Uterus (tissue), 3 donors: ENCODE measurements at regions not wholly inside any gene's neighbourhood (a gene's known extent, or its start where the extent isn't known, plus 50 kb on each side); places are given as distances from the start of the nearest gene placed in this dataset.

Source experiments
- DNase-seq, 2 donors: peaks; one replicate each; pipeline ENCODE4 v3.0.0-alpha.2; 2019 to 2020
- H3K27ac ChIP-seq, 2 donors: fragments of 200-600 bp; sonication (generic); 1 replicate in 1 of 2; 2 replicates in 1 of 2; pipeline ENCODE4 v1.5.1; 2016 to 2018
- H3K27me3 ChIP-seq, 2 donors: fragments of 200-600 bp; sonication (generic); one replicate each; pipeline ENCODE4 v1.5.1; 2018 to 2019; ENCODE audit warnings: control low read depth in 1 of 2
- H3K36me3 ChIP-seq, 2 donors: fragments of 200-600 bp; sonication (generic); one replicate each; pipeline ENCODE4 v1.5.1; 2019; ENCODE audit warnings: control low read depth in 1 of 2
- H3K4me1 ChIP-seq, 2 donors: fragments of 200-600 bp; sonication (generic); one replicate each; pipeline ENCODE4 v1.5.1; 2018 to 2019; ENCODE audit warnings: control low read depth in 1 of 2
- H3K4me3 ChIP-seq, 2 donors: fragments of 200-600 bp; sonication (generic); 1 replicate in 1 of 2; 2 replicates in 1 of 2; pipeline ENCODE4 v1.5.1; 2018 to 2019; ENCODE audit warnings: mild to moderate bottlenecking in 1 of 2
- H3K9me3 ChIP-seq, 2 donors: fragments of 200-600 bp; sonication (generic); one replicate each; pipeline ENCODE4 v1.5.1; 2019; ENCODE audit warnings: control low read depth in 1 of 2
- POLR2A ChIP-seq, 2 donors: fragments of 450-650 bp; IDR thresholded peaks; one replicate each; pipeline ENCODE4 v1.6.1; 2016; ENCODE audit warnings: antibody characterized with exemption in 2 of 2, mild to moderate bottlenecking in 1 of 2, moderate library complexity in 1 of 2
- intact Hi-C: fragments of 100-400 bp; cut with DNase I; formaldehyde crosslinking; loops from one replicate; pipeline ENCODE4 v1.15.1; 2023; ENCODE audit warnings: low total_unique reads
- TF ChIP-seq, protein P1 (sequence below), 4 experiments: fragments of 200-600 bp in 2 of 4; fragments of 450-650 bp in 2 of 4; sonication (generic) in 2 of 4; IDR thresholded peaks; one replicate each; pipeline ENCODE4 v1.5.1; 2016 to 2019; ENCODE audit warnings: antibody characterized with exemption in 4 of 4, mild to moderate bottlenecking in 2 of 4, moderate library complexity in 1 of 4
- donor health status: DM: yes; HTN: yes; CAD: no.

DNA sequence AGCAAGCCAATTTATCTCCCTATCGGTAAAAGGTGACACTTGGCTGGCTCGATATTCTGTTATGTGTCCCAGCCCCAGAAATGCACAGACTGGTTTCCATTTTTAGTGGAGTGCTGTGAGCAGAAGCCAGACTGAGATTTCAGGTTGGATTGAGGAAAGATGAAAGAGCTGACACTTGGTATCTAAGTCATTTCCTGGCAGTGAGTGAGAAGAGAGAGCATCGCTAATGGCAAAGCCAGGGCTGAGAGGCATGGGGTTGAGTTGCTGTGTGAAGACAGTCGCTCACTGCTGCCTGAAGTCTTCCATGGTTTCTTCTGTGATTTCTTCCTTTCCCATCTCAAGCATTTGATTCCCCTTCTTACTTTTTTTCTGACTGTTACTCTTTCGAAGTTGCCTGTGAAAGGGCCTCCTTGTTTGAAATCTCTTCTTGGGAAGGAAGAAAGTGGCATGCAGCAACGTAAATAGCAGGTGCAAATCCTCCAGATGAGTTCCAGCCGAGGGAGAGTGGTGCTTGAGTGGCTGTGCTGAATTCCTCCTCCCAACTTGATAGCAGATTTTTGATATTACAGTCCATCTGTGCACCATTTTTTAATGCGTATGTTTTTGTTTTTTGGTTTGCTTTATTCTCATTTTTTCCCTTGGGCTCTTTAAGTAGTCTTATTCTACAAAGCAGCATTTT is 109.2 kb upstream of the LIMCH1 start:
- H3K27ac ChIP-seq = no peak overlapping the region
- intact Hi-C loops = no loop called here
- TF ChIP-seq, protein P1, sequence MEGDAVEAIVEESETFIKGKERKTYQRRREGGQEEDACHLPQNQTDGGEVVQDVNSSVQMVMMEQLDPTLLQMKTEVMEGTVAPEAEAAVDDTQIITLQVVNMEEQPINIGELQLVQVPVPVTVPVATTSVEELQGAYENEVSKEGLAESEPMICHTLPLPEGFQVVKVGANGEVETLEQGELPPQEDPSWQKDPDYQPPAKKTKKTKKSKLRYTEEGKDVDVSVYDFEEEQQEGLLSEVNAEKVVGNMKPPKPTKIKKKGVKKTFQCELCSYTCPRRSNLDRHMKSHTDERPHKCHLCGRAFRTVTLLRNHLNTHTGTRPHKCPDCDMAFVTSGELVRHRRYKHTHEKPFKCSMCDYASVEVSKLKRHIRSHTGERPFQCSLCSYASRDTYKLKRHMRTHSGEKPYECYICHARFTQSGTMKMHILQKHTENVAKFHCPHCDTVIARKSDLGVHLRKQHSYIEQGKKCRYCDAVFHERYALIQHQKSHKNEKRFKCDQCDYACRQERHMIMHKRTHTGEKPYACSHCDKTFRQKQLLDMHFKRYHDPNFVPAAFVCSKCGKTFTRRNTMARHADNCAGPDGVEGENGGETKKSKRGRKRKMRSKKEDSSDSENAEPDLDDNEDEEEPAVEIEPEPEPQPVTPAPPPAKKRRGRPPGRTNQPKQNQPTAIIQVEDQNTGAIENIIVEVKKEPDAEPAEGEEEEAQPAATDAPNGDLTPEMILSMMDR (IDR thresholded peaks at IDR 0.05) = no peak
- no peak for TF ChIP-seq POLR2A (IDR thresholded peaks at IDR 0.05)
- H3K4me1 ChIP-seq = no peaks in the 10 kb centered on the region
- no peaks in the 10 kb centered on the region for H3K9me3 ChIP-seq
- DNase-seq = no peak
- no peaks in the 10 kb centered on the region for H3K27me3 ChIP-seq
- no peaks in the 10 kb centered on the region for H3K36me3 ChIP-seq
- H3K4me3 ChIP-seq = no peak overlapping the region

DNA sequence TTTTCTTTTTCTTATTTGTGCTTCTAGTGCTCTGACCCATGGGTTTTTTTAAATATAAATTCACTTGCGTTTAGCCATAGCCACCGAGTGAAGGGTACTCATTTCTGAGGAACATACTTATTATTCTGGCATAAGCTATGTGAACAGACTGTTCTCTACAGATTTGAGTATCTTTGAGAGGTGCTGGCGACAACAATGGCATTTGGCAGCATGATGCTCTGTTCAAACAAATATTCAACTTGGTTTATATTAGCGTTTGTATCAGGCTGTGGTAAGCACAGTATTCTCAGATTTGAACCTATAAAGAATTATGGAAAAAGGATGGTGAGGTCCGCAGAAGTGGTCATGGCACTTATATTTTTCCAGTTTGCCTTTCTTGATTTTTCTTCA is 108.7 kb upstream of the LIMCH1 start:
- no peak for TF ChIP-seq POLR2A (IDR thresholded peaks at IDR 0.05)
- TF ChIP-seq, protein P1 (IDR thresholded peaks at IDR 0.05) = no peak
- no peaks in the 10 kb centered on the region for H3K27me3 ChIP-seq
- DNase-seq = no peak
- H3K27ac ChIP-seq = no peak overlapping the region
- H3K9me3 ChIP-seq = no peaks in the 10 kb centered on the region
- H3K4me1 ChIP-seq = no peaks in the 10 kb centered on the region
- intact Hi-C loops = no loop called here
- no peak overlapping the region for H3K4me3 ChIP-seq
- H3K36me3 ChIP-seq = no peaks in the 10 kb centered on the region

DNA sequence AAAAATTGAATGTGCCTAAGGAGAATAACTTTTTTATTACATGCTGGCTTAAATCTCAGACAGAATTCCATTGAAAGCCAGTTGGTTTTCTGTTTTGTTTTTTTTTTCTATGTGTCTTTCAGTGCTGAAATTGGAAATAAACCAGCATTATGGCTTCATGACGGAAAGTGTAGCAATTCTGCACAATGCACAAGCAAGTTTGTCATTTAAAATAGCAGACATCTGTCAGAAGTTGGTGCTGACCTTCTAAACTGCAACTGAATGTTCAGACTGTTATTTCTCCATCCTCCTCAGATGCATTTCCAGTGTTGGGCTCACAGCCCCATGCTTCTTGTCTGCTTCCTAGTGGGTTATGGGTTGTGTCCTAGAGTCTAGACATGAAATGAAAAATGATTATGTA is 107.2 kb upstream of the LIMCH1 start:
- Histone ChIP-seq H3K4me1 (no peaks in the 10 kb centered on the region), H3K36me3 (no peaks in the 10 kb centered on the region), H3K27ac (no peak overlapping the region), H3K4me3 (no peak overlapping the region), H3K9me3 (no peaks in the 10 kb centered on the region), H3K27me3 (no peaks in the 10 kb centered on the region)
- intact Hi-C loops = no loop called here
- TF ChIP-seq, protein P1 (IDR thresholded peaks at IDR 0.05) = no peak
- no peak for DNase-seq

DNA sequence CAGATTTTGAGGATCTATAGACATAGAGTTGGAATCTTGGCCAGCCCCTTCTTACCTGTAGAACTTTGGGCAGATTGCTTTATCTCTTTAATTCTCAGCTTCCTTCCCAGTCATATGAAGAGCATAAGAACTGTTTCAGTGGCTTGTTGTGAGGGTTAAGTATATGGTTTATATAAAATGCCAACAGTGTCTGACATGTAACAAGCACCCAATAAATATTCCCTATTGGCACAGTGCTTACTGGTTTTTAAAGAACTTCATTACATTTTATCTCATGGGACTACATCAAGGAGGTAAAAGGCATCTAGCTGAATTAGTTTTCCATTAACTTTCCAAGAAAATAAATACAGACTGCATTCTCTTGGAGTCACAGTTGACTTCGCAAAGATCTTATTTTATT is 106.7 kb upstream of the LIMCH1 start:
- Histone ChIP-seq H3K9me3 (no peaks in the 10 kb centered on the region), H3K4me1 (no peaks in the 10 kb centered on the region), H3K27ac (no peak overlapping the region), H3K36me3 (no peaks in the 10 kb centered on the region), H3K27me3 (no peaks in the 10 kb centered on the region), H3K4me3 (no peak overlapping the region)
- no peak for DNase-seq
- intact Hi-C loops = no loop called here
- TF ChIP-seq POLR2A (IDR thresholded peaks at IDR 0.05) = no peak
- TF ChIP-seq, protein P1 (IDR thresholded peaks at IDR 0.05) = no peak

DNA sequence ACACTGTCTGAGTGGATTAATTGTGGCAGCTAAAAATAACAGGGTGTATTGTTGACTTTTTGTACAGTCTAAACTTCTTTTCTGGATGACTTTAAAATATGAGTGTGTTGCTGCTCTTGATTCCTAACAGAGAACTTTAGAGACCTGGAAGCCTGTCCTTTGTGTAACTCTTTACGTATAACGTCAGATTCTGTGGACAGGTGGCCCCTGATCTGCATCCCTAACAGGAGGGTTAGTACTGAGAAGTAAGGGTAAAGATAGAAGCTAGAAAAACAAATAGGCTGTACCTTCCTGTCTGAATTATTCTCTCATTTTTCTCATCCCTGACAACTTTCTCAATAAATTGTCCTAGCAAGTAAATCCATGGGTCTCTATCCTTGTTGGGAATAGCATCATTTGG is 105.7 kb upstream of the LIMCH1 start:
- no peak for TF ChIP-seq POLR2A (IDR thresholded peaks at IDR 0.05)
- TF ChIP-seq, protein P1 (IDR thresholded peaks at IDR 0.05) = no peak
- Histone ChIP-seq H3K4me3 (no peak overlapping the region), H3K27me3 (no peaks in the 10 kb centered on the region), H3K4me1 (no peaks in the 10 kb centered on the region), H3K9me3 (no peaks in the 10 kb centered on the region), H3K36me3 (no peaks in the 10 kb centered on the region), H3K27ac (no peak overlapping the region)
- DNase-seq = no peak
- intact Hi-C loops = no loop called here
